ENCODE measurements at regions not wholly inside any gene's neighbourhood (a gene's known extent, or its start where the extent isn't known, plus 50 kb on each side); places are given as distances from the start of the nearest gene placed in this dataset.

- TF ChIP-seq CHD7 (IDR thresholded peaks at IDR 0.05; ENCODE audit: insufficient replicate concordance, low read length) (no peak), TBP (IDR thresholded peaks at IDR 0.05; ENCODE audit: low read depth, low read length) (no peak), SIRT6 (IDR thresholded peaks at IDR 0.05; ENCODE audit: low read length) (no peak), RBBP5 (IDR thresholded peaks at IDR 0.05; ENCODE audit: borderline replicate concordance, low read depth, low read length) (no peak), HDAC2 (IDR thresholded peaks at IDR 0.05; ENCODE audit: borderline replicate concordance in 1 of 2, low read depth in 2 of 2, low read length in 2 of 2) (no peak), CBX8 (IDR thresholded peaks at IDR 0.05; ENCODE audit: borderline replicate concordance, low read depth, low read length) (no peak), SP2 (IDR thresholded peaks at IDR 0.05; ENCODE audit: low read length) (no peak)
- TF ChIP-seq, protein P1, sequence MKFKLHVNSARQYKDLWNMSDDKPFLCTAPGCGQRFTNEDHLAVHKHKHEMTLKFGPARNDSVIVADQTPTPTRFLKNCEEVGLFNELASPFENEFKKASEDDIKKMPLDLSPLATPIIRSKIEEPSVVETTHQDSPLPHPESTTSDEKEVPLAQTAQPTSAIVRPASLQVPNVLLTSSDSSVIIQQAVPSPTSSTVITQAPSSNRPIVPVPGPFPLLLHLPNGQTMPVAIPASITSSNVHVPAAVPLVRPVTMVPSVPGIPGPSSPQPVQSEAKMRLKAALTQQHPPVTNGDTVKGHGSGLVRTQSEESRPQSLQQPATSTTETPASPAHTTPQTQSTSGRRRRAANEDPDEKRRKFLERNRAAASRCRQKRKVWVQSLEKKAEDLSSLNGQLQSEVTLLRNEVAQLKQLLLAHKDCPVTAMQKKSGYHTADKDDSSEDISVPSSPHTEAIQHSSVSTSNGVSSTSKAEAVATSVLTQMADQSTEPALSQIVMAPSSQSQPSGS (IDR thresholded peaks at IDR 0.05; ENCODE audit: low read length) = no peak
- TF ChIP-seq, protein P2, sequence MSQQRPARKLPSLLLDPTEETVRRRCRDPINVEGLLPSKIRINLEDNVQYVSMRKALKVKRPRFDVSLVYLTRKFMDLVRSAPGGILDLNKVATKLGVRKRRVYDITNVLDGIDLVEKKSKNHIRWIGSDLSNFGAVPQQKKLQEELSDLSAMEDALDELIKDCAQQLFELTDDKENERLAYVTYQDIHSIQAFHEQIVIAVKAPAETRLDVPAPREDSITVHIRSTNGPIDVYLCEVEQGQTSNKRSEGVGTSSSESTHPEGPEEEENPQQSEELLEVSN (IDR thresholded peaks at IDR 0.05) = no peak
Measured at GRCh38 chrX:138082251-138082650, 516.3 kb downstream of the ZIC3 start (continued).
